Fibroblast of pulmonary artery (primary cell): ENCODE measurements at regions not wholly inside any gene's neighbourhood (a gene's known extent, or its start where the extent isn't known, plus 50 kb on each side); places are given as distances from the start of the nearest gene placed in this dataset.
"Not testable (repeated sequence)": the region's sequence is repeated elsewhere in the genome, so short reads cannot be mapped to it uniquely, and the experiment has no call there.

Experiments used
- DNase-seq: peaks from one replicate; pipeline ENCODE4 v3.0.0-alpha.2; 2010; ENCODE audit warnings: low read depth
- H3K4me3 ChIP-seq: replicated peaks from 2 replicates; pipeline ENCODE4 v1.5.1; 2011; ENCODE audit warnings: low read depth, mild to moderate bottlenecking, control low read depth, low read length, moderate library complexity
- TF ChIP-seq, protein P1 (sequence below): IDR thresholded peaks from 2 replicates; pipeline ENCODE4 v1.5.1; 2011; ENCODE audit warnings: mild to moderate bottlenecking, control low read depth, low read length, inconsistent platforms; ENCODE audit errors: missing control alignments

- DNase-seq: no peak
- H3K4me3 ChIP-seq: no peak overlapping the region
- TF ChIP-seq, protein P1, sequence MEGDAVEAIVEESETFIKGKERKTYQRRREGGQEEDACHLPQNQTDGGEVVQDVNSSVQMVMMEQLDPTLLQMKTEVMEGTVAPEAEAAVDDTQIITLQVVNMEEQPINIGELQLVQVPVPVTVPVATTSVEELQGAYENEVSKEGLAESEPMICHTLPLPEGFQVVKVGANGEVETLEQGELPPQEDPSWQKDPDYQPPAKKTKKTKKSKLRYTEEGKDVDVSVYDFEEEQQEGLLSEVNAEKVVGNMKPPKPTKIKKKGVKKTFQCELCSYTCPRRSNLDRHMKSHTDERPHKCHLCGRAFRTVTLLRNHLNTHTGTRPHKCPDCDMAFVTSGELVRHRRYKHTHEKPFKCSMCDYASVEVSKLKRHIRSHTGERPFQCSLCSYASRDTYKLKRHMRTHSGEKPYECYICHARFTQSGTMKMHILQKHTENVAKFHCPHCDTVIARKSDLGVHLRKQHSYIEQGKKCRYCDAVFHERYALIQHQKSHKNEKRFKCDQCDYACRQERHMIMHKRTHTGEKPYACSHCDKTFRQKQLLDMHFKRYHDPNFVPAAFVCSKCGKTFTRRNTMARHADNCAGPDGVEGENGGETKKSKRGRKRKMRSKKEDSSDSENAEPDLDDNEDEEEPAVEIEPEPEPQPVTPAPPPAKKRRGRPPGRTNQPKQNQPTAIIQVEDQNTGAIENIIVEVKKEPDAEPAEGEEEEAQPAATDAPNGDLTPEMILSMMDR: no peak
These were observed 315.7 kb downstream of the REEP3 start for GRCh38 chr10:63836666-63837442.

GRCh38 chr10:63841761-63842160 lies 320.6 kb downstream of the REEP3 start:
- no peak for DNase-seq
- TF ChIP-seq, protein P1: no peak
- H3K4me3 ChIP-seq: no peak overlapping the region

GRCh38 chr10:63843107-63843506 lies 321.9 kb downstream of the REEP3 start:
- TF ChIP-seq, protein P1: no peak

DNA sequence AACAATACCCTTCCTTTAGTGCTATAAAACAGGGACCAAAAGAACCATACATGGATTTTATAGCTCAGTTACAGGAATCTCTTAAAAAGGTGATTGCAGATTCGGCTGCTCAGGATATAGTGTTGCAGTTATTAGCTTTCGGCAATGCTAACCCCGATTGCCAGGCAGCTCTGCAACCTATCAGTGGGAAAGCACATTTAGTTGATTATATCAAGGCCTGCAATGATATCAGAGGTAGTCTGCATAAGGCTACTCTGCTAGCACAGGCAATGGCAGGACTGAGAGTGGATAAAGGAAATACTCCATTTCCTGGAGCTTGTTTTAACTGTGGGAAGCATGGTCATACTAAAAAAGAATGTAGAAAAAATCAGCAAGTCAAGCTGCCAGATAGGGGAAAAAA lies 327.7 kb downstream of the REEP3 start:
- not testable (repeated sequence) for H3K4me3 ChIP-seq, DNase-seq

More at GRCh38 chr10:63843107-63843506, 321.9 kb downstream of the REEP3 start:
- no peak overlapping the region for H3K4me3 ChIP-seq
- no peak for DNase-seq

DNA sequence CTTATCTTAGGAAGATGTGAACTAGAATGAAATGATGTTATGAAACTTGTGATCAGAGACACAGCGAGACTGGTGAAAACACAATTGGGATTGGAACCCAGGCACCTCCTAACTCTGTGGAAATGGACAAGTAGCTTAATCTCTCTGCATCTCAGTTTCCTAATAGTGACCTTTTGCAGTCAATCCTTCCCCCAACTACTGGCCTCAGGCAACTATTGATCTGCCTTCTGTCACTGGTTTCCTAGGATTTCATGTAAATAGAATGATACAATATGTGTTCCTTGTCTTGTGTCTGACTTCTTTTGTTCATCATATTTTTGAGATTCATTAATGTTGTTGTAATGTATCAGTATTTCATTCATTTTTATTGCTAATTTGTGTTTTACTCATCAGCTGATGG lies 341.7 kb downstream of the REEP3 start:
- DNase-seq: no peak
- TF ChIP-seq, protein P1: no peak
- no peak overlapping the region for H3K4me3 ChIP-seq

DNA sequence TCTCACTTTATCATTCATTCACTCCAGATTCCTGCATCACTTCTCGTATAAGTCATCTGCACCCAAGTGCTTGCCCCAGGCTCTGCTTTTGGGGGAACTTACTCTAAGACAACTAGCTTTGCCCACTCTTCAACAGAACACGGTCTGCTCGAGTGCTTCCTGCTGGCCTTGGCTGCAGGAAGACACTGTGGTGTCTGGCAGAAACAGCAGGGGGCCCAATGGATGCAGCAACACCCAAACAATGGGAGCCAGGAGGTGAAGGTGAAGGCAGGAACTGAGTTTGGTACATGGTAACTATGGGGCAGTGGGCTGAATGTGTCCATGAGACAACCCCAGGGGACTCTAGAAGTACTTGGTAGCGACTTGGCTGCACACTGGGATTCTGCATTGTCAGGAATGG lies 344.0 kb downstream of the REEP3 start:
- no peak overlapping the region for H3K4me3 ChIP-seq
- DNase-seq: no peak
- TF ChIP-seq, protein P1: no peak

DNA sequence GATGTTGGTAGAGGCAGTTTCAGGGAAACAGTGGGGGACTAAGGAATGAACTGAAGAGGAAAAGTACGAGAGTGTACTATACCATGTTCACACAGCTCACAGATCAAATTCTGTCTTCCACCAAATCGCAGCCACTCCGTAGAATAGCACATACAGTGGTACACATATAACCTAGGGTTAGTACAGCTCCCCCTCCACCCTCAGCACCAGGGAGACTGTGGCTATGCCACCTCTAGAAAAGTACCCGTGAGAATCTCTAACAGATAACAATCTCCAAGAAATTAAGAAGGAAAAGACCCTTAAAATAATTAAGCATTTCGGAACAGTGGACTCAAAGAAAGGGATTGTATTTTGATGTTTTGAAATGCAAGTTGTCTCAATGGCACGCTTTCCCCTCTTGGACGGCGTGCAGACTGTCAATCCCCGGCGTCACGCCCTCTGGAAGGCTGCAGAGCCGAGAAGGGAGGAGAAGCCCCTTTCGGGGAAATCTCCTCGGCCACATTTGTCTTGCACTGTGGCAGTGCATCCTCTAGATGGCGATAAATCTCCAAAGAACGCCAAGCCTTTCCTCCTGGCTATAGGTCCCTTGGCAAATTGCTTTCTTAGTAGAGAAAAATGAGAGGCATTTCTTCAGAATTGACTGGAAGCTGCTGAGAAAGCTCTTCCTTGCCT lies 345.0 kb downstream of the REEP3 start:
- TF ChIP-seq, protein P1: peak; percentile 92
- no peak overlapping the region for H3K4me3 ChIP-seq
- peak; percentile 70 for DNase-seq
